NCI-H2029 (cell line): ENCODE measurements at regions not wholly inside any gene's neighbourhood (a gene's known extent, or its start where the extent isn't known, plus 50 kb on each side); places are given as distances from the start of the nearest gene placed in this dataset.
"Not testable (repeated sequence)": the region's sequence is repeated elsewhere in the genome, so short reads cannot be mapped to it uniquely, and the experiment has no call there.

Source experiments
- DNase-seq: peaks from one replicate; lab custom pipeline; 2025; lab: John Stamatoyannopoulos, UW

- no peak for DNase-seq
Observed at GRCh38 chr1:233790121-233790520, 114.4 kb upstream of the SLC35F3 start.

GRCh38 chr1:233790662-233791371 lies 113.7 kb upstream of the SLC35F3 start:
- DNase-seq, result peak; percentile 31

- no peak for DNase-seq
Observed at GRCh38 chr1:233791372-233791703, 113.1 kb upstream of the SLC35F3 start.

DNA sequence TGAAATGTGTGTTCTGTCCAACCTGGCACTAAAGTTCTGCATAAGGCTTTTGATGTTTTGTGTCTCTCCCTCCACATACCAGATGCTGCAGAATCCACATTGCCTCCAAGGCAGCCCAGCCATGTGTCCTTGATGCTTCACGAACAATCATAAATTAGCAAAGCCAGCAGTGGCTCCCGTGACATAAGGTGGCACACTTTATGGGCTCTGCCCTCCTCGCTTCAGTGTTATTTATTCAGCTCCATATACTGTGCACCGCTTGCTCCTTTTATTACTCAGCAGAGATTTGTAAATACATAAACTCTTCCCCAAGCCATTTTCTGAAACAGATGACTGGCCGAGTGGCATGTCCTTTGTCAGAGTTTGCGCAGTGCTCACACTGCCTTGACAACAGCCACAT lies 112.8 kb upstream of the SLC35F3 start:
- no peak for DNase-seq

DNA sequence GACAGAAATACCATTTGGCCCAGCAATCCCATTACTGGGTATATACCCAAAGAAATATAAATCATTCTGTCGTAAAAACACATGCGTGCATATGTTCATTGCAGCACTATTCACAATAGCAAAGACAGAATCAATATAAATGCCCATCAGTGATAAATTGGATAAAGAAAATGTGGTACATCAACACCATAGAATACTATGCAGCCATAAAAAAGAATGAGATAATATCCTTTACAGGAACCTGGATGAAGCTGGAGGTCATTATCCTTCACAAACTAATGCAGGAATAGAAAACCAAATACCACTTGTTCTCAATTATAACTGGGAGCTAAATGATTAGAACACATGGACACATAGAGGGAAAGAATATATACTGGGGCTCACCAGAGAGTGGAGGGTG lies 109.6 kb upstream of the SLC35F3 start:
- no peak for DNase-seq

DNA sequence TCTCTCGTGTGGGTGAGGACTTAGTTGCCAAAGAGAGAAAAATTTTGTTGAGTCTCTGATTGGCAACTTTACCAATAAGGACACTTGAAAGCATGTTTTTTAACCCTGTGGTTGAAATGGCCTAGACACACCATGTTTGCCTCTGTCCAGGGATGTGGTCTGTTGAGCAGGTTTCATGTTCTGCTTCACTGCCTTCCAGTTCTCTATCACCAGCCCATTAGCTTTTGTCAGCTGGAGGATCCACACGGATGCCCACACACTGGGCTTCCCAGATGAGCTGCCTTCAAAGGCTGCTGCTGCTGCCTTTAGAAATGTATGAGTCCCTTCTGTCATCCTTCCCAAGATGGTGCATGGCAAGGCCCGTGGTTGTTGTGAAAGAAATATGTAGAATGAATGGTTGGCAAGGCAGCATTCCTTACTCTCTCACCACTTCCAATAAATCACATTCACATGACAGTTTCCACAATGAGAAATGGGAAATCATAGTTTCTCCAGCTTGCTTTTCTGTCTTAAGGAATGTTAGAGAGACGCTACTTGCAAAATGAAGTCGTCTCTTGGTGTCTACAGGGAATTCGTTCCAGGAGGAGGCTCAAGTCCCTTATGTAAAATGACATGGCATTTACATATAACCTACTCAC lies 108.2 kb upstream of the SLC35F3 start:
- no peak for DNase-seq

- no peak for DNase-seq
Observed at GRCh38 chr1:233802611-233803010, 101.9 kb upstream of the SLC35F3 start.

DNA sequence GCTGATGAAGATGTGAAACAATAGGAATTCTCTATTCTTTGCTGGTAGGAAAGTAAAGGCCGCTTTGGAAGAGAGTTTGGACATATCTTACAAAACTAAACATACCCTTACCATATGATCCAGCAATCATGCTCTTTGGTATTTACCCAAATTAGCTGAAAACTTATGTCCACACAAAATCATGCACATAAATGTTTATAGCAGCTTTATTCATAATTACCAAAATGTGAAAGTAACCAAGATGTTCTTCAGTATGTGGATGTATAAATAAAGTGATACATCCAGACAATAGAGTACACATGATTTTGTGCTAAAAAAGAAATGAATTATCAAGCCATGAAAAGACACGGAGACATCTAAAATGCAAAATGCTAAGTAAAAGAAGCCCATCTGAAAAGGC lies 98.7 kb upstream of the SLC35F3 start:
- no peak for DNase-seq

DNA sequence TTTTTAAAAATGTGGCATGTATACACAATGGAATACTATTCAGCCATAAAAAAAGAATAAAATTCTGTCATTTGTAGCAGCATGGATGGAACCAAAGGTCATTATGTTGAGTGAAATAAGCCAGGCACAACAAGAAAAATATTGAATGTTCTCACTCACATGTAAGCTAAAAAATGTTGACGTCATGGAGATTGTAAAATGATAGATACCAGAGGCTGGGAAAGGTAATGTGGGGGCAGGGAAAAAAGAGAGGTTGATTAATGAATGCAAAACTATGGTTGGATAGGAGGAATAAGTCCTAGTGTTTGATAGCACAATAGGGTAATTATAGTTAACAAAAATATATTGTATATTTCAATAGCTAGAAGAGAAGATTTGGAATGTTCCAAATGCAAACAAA lies 89.1 kb upstream of the SLC35F3 start:
- DNase-seq, result no peak

- DNase-seq, result no peak
Observed at GRCh38 chr1:233815865-233816264, 88.6 kb upstream of the SLC35F3 start.

DNA sequence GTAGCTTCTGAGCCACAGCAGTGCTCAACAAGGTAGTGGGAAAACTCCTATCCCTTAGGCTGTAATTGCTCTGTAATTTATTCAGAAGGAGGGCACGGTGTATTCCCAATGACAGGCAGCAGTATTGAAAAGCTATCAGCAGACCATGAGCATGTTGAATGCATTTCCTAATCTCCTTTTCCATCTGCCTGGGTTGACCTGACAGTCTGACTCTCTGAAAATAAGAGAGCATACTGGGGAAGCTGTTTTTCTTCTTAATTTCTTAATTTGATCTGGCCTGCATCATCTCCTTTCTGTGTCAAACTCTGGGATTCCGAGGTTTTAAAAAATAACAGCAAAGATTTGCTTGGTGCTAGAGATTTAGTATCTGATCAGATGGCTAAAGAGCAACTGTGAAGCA lies 88.1 kb upstream of the SLC35F3 start:
- DNase-seq, result no peak

DNA sequence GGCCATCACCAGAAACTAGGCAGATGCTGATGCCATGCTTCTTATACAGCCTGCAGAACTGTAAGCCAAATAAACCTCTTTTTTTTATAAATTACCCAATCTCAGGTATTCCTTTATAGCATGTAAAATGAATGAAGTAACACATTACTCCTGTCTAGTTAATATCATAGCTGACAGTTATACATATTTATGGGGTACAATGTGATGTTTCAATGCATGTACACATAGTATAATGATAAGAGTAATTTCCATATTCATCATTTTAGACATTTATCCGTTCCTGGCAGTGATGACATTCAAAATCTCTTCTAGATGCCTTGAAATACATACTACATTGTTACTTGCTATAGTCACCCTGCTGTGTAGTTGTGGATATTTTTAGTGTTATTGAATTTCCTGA lies 85.4 kb upstream of the SLC35F3 start:
- DNase-seq, result no peak

- DNase-seq, result not testable (repeated sequence)
Observed at GRCh38 chr1:233824179-233824578, 80.3 kb upstream of the SLC35F3 start.

GRCh38 chr1:233827937-233828336 lies 76.5 kb upstream of the SLC35F3 start:
- not testable (repeated sequence) for DNase-seq

- DNase-seq, result no peak
Observed at GRCh38 chr1:233828480-233828879, 76.0 kb upstream of the SLC35F3 start.

DNA sequence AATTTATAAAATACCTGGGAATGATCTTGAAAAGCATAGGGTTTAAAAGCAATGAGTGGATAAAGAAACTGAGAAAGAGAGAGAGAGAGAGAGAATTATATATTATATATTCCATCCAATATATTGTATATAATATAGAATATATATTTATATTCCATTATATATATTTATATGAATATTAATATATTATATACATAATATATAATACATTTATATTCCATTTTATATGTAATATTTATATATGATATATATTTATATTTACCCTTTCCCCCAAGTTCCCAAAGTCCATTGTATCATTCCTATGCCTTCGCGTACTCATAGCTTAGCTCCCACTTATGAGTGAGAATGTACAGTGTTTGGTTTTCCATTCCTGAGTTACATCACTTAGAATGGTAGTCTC lies 69.9 kb upstream of the SLC35F3 start:
- no peak for DNase-seq

DNA sequence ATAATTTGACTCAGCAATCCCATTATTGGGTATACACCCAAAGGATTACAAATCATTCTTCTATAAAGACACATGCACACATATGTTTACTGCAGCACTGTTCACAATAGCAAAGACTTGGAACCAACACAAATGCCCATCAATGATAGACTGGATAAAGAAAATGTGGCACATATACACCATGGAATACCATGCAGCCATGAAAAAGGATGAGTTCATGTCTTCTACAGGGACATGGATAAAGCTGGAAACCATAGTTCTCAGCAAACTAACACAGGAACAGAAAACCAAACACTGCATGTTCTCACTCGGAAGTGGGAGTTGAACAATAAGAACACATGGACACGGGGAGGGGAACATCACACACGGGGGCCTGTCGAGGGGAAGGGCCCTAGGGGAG lies 66.3 kb upstream of the SLC35F3 start:
- not testable (repeated sequence) for DNase-seq

- DNase-seq, result no peak
Observed at GRCh38 chr1:233843525-233844204, 60.8 kb upstream of the SLC35F3 start.

DNA sequence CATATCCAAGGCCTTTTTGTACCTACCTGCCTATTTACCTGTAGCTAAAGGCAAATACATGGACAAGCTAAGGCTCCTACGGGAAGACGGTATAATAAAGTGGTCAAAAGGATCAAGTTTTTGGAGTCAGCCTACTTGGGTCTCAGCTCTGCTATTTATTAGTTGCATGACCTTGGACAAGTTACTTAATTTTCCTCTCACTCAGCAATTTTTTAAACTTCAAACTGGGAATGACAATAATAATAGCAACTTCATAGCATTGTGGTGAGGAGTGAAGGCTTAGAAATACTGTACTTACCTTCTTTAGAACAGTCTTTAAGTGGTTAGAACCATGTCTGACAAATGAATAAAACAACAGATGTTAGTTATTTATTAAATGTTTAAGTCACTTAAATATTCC lies 60.2 kb upstream of the SLC35F3 start:
- DNase-seq, result no peak

DNA sequence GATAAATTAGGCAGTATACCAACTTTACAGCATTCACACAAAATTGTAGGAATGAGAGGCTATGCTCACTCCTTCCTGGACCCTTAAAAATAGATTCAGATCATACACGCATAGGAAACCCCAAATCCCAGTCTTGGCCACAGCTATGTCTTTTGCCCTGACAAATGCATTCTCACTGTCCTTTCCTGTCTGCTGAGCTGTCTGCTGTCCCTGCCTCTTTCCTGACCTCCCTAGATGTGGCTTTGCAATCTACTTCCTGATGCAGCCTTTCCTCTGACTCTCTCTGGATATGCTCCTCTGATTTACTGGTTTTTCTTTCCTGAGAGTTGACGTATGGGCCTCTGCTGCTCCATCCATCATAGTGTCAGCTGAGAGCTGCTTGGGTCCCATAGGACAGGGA lies 59.8 kb upstream of the SLC35F3 start:
- DNase-seq, result no peak
